ENCODE measurements at regions not wholly inside any gene's neighbourhood (a gene's known extent, or its start where the extent isn't known, plus 50 kb on each side); places are given as distances from the start of the nearest gene placed in this dataset.

DNA sequence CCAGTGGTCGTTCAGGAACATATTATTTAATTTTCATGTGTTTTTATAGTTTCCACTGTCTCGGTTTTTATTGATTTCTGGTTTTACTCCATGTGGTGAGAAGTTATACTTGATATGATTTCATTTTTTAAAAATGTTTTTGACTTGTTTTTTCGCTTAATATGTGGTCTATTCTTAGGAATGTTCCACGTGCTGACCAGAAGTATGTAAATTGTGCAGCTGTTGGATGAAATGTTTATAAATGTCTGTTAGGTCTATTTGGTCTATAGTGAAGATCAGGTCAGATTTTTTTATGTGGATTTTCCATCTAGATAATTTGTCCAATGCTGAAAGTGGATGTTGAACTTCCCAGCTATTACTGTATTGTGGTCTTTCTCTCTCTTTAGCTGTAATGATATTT lies 433.8 kb upstream of the MIS18BP1 start:
- H3K23ac ChIP-seq (ENCODE audit: low read depth, low read length): no peak overlapping the region
- BruUV-seq (replicated peaks): no TSS peak
- no peak overlapping the region for H2BK15ac ChIP-seq (ENCODE audit: low read depth, low read length)
- no peak for TF ChIP-seq FOS (IDR thresholded peaks at IDR 0.05; ENCODE audit: low read depth, low read length)
- TF ChIP-seq BHLHE40 (IDR thresholded peaks at IDR 0.05; ENCODE audit: low read depth, low read length): peak; percentile 49; the same call in 1 of the 2 replicates
- TF ChIP-seq, protein P1, sequence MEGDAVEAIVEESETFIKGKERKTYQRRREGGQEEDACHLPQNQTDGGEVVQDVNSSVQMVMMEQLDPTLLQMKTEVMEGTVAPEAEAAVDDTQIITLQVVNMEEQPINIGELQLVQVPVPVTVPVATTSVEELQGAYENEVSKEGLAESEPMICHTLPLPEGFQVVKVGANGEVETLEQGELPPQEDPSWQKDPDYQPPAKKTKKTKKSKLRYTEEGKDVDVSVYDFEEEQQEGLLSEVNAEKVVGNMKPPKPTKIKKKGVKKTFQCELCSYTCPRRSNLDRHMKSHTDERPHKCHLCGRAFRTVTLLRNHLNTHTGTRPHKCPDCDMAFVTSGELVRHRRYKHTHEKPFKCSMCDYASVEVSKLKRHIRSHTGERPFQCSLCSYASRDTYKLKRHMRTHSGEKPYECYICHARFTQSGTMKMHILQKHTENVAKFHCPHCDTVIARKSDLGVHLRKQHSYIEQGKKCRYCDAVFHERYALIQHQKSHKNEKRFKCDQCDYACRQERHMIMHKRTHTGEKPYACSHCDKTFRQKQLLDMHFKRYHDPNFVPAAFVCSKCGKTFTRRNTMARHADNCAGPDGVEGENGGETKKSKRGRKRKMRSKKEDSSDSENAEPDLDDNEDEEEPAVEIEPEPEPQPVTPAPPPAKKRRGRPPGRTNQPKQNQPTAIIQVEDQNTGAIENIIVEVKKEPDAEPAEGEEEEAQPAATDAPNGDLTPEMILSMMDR (conservative IDR thresholded peaks at IDR 0.05; ENCODE audit: low read depth, low read length): no peak
- no peak for TF ChIP-seq CHD1 (IDR thresholded peaks at IDR 0.05; ENCODE audit: low read depth, low read length)
- TF ChIP-seq, protein P2, sequence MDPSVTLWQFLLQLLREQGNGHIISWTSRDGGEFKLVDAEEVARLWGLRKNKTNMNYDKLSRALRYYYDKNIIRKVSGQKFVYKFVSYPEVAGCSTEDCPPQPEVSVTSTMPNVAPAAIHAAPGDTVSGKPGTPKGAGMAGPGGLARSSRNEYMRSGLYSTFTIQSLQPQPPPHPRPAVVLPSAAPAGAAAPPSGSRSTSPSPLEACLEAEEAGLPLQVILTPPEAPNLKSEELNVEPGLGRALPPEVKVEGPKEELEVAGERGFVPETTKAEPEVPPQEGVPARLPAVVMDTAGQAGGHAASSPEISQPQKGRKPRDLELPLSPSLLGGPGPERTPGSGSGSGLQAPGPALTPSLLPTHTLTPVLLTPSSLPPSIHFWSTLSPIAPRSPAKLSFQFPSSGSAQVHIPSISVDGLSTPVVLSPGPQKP (IDR thresholded peaks at IDR 0.05; ENCODE audit: borderline replicate concordance, low read depth, low read length): no peak
- no peak for TF ChIP-seq RCOR1 (IDR thresholded peaks at IDR 0.05; ENCODE audit: insufficient replicate concordance, low read length)
- no peaks in the 10 kb centered on the region for H3K9me1 ChIP-seq (ENCODE audit: insufficient read depth, low read length)
- no peak overlapping the region for H2BK5ac ChIP-seq (ENCODE audit: low read depth, low read length, poor library complexity, severe bottlenecking)
- dilution Hi-C loops (cut with HindIII; ENCODE audit: low sequenced_read_pairs, unreplicated experiment) (no loop called here), in situ Hi-C loops (cut with MboI; ENCODE audit: low sequenced_read_pairs) (no loop called here), intact Hi-C loops (cut with micrococcal nuclease) (no loop called here)
- DNase-seq (peak; percentile 8), ATAC-seq (ENCODE audit: low read depth) (no peak; the same call in 1 of the 2 replicates)
- H2AFZ ChIP-seq (replicated peaks; ENCODE audit: low read length, poor library complexity): no peak overlapping the region
- no peak overlapping the region for H3K56ac ChIP-seq (ENCODE audit: extremely low read depth, insufficient read depth, low read length)
- no peak overlapping the region for H4K8ac ChIP-seq (ENCODE audit: low read depth in 2 of 2, low read length in 2 of 2)
- H3K4me2 ChIP-seq (ENCODE audit: low read depth, low read length): no peak overlapping the region
- no peaks in the 10 kb centered on the region for H4K20me1 ChIP-seq (ENCODE audit: insufficient read depth, low read length)
- H4K91ac ChIP-seq (ENCODE audit: insufficient read depth, low read depth, low read length): no peak overlapping the region
- no peaks in the 10 kb centered on the region for H3K27me3 ChIP-seq (ENCODE audit: control insufficient read depth, insufficient read depth, low read length)
- H3K4me3 ChIP-seq (ENCODE audit: insufficient read depth, low read depth, low read length): no peak overlapping the region
- no peak overlapping the region for H3K9ac ChIP-seq (ENCODE audit: low read depth, low read length)
- H3K27ac ChIP-seq (ENCODE audit: insufficient read depth, low read length): no peak overlapping the region
- no peaks in the 10 kb centered on the region for H3K79me1 ChIP-seq (ENCODE audit: low read depth in 1 of 2, low read length in 2 of 2)
- WGBS, 2 experiments (ENCODE audit: extremely low coverage in 2 of 2, insufficient read length in 1 of 2): no CpG with 5 or more reads among the region's 4 CpGs
- no peaks in the 10 kb centered on the region for H3K36me3 ChIP-seq (ENCODE audit: control insufficient read depth, insufficient read depth, low read length)
- H2AK9ac ChIP-seq (replicated peaks; ENCODE audit: low read depth, low read length, poor library complexity): no peak overlapping the region
- H3K14ac ChIP-seq (replicated peaks; ENCODE audit: low read depth, low read length): no peak overlapping the region
- no peak overlapping the region for H2BK120ac ChIP-seq (ENCODE audit: low read depth, low read length)
- no peak overlapping the region for H4K5ac ChIP-seq (ENCODE audit: low read depth, low read length)
- ChIA-PET POLR2A (ENCODE audit: unreplicated experiment) (no interaction called here), CTCF (no interaction called here)
- no peak overlapping the region for H2BK20ac ChIP-seq (ENCODE audit: low read depth, low read length)
- no peak overlapping the region for H3K4ac ChIP-seq (ENCODE audit: low read depth, low read length)
- no peaks in the 10 kb centered on the region for H3K4me1 ChIP-seq (ENCODE audit: control insufficient read depth, insufficient read depth, low read length)
- H3K18ac ChIP-seq (ENCODE audit: low read depth, low read length): no peak overlapping the region
- no peaks in the 10 kb centered on the region for H3K9me3 ChIP-seq (ENCODE audit: control insufficient read depth, insufficient read depth, low read length)
- no peak overlapping the region for H2AK5ac ChIP-seq (ENCODE audit: low read depth, low read length)
